ENCODE measurements at regions not wholly inside any gene's neighbourhood (a gene's known extent, or its start where the extent isn't known, plus 50 kb on each side); places are given as distances from the start of the nearest gene placed in this dataset.

DNA sequence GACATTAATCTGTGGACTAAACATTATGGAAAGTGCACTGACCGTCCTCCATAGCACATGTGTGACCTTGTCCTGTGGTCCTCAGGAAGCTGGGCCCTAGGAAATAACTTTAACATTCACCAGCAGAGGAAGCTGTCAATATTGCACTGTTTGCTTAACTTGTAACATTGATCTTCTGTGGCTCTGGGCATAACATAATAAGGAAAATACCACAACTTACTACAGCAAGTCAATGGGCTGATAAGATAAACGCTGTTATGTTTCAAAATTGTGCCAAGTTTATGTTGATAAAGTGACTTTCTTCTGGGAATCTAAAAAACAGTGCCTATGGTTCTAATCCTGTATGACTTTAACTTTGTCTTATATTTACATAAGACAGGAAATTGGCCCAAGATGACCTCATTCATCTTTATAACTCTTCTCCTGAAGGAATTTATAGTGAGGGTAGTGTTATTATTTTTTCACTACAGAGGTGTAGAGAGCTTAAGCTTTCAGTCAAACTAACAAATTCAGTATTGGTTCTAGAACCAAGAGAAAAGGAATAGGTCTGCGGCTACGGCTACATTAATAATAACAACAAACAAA lies 113.7 kb upstream of the MAP4K3 start:
- TF ChIP-seq CTCF (IDR thresholded peaks at IDR 0.05) (no peak), POLR2AphosphoS5 (IDR thresholded peaks at IDR 0.05) (no peak), POLR2A (IDR thresholded peaks at IDR 0.05) (no peak), EP300 (IDR thresholded peaks at IDR 0.05) (no peak)
